A549 (cell line): ENCODE measurements at regions not wholly inside any gene's neighbourhood (a gene's known extent, or its start where the extent isn't known, plus 50 kb on each side); places are given as distances from the start of the nearest gene placed in this dataset.

Experiments used
- BHLHE40 ChIP-seq: IDR thresholded peaks from 2 replicates; pipeline ENCODE4 v1.6.1; 2012; ENCODE audit warnings: low read depth, low read length, inconsistent platforms
- HEYL ChIP-seq: fragments of 250-450 bp; sonication (Bioruptor Pico); IDR thresholded peaks from 2 replicates; pipeline ENCODE4 v1.8.0; 2021; ENCODE audit warnings: mild to moderate bottlenecking, moderate library complexity
- MYC ChIP-seq: IDR thresholded peaks from 2 replicates; pipeline ENCODE4 v1.6.1; 2012; ENCODE audit warnings: mild to moderate bottlenecking, inconsistent platforms, low read length, improper control_type of control experiment, borderline replicate concordance
- PHF8 ChIP-seq: fragments of 200-600 bp; sonication (generic); IDR thresholded peaks from 2 replicates; pipeline ENCODE4 v1.6.1; 2016; ENCODE audit warnings: low read depth, mild to moderate bottlenecking, antibody characterized with exemption, moderate library complexity, borderline replicate concordance
- POLR2A ChIP-seq: IDR thresholded peaks from 2 replicates; pipeline ENCODE4 v1.6.1; 2012; ENCODE audit warnings: mild to moderate bottlenecking, low read length
- ZFP36 ChIP-seq: fragments of 450-650 bp; IDR thresholded peaks from 2 replicates; pipeline ENCODE4 v1.6.1; 2014; ENCODE audit warnings: borderline replicate concordance; ENCODE audit not compliant: partially characterized antibody
- ZSCAN20 ChIP-seq: fragments of 250-450 bp; sonication (Bioruptor Pico); IDR thresholded peaks from 2 replicates; pipeline ENCODE4 v1.8.0; 2022; ENCODE audit warnings: mild to moderate bottlenecking, moderate library complexity
- TF ChIP-seq, protein P1 (sequence below): fragments of 200-600 bp; sonication (generic); IDR thresholded peaks from 2 replicates; pipeline ENCODE4 v1.6.1; 2016; ENCODE audit warnings: antibody characterized with exemption, mild to moderate bottlenecking, moderate library complexity
- TF ChIP-seq, protein P2 (sequence below): fragments of >200 bp; sonication (Bioruptor Twin); formaldehyde crosslinking; IDR thresholded peaks from 3 replicates; pipeline ENCODE4 v1.5.1; 2016
- TF ChIP-seq, protein P3 (sequence below): fragments of 150-350 bp; IDR thresholded peaks from 2 replicates; pipeline ENCODE4 v1.6.1; 2014; ENCODE audit warnings: low read depth, mild to moderate bottlenecking, low read length

DNA sequence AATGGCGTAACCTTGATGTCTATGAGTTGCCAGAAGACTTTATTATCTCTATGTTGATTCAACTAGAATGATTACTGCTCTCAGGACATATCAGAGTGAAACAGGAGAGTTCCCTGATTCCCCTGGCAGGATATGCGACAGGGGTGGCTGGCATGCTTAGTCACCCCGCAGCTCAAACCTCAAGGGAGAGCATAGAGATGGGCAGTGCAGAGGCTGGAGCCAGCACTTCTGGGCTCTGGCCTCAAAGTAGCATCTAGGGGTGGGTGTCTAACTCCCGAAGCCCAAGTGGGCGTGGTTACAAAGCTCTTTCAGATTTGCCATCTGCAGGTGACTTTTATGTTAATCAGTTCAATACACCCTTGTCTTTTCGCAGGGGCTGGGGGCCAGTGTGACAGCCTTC lies 391.6 kb downstream of the ADCYAP1 start:
- TF ChIP-seq, protein P1, sequence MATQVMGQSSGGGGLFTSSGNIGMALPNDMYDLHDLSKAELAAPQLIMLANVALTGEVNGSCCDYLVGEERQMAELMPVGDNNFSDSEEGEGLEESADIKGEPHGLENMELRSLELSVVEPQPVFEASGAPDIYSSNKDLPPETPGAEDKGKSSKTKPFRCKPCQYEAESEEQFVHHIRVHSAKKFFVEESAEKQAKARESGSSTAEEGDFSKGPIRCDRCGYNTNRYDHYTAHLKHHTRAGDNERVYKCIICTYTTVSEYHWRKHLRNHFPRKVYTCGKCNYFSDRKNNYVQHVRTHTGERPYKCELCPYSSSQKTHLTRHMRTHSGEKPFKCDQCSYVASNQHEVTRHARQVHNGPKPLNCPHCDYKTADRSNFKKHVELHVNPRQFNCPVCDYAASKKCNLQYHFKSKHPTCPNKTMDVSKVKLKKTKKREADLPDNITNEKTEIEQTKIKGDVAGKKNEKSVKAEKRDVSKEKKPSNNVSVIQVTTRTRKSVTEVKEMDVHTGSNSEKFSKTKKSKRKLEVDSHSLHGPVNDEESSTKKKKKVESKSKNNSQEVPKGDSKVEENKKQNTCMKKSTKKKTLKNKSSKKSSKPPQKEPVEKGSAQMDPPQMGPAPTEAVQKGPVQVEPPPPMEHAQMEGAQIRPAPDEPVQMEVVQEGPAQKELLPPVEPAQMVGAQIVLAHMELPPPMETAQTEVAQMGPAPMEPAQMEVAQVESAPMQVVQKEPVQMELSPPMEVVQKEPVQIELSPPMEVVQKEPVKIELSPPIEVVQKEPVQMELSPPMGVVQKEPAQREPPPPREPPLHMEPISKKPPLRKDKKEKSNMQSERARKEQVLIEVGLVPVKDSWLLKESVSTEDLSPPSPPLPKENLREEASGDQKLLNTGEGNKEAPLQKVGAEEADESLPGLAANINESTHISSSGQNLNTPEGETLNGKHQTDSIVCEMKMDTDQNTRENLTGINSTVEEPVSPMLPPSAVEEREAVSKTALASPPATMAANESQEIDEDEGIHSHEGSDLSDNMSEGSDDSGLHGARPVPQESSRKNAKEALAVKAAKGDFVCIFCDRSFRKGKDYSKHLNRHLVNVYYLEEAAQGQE = no peak
- TF ChIP-seq POLR2A (no peak), BHLHE40 (no peak), ZSCAN20 (no peak), ZFP36 (no peak), MYC (no peak), HEYL (CRISPR knock-in tag) (no peak), PHF8 (no peak)
- TF ChIP-seq, protein P2, sequence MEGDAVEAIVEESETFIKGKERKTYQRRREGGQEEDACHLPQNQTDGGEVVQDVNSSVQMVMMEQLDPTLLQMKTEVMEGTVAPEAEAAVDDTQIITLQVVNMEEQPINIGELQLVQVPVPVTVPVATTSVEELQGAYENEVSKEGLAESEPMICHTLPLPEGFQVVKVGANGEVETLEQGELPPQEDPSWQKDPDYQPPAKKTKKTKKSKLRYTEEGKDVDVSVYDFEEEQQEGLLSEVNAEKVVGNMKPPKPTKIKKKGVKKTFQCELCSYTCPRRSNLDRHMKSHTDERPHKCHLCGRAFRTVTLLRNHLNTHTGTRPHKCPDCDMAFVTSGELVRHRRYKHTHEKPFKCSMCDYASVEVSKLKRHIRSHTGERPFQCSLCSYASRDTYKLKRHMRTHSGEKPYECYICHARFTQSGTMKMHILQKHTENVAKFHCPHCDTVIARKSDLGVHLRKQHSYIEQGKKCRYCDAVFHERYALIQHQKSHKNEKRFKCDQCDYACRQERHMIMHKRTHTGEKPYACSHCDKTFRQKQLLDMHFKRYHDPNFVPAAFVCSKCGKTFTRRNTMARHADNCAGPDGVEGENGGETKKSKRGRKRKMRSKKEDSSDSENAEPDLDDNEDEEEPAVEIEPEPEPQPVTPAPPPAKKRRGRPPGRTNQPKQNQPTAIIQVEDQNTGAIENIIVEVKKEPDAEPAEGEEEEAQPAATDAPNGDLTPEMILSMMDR = no peak
- TF ChIP-seq, protein P3, sequence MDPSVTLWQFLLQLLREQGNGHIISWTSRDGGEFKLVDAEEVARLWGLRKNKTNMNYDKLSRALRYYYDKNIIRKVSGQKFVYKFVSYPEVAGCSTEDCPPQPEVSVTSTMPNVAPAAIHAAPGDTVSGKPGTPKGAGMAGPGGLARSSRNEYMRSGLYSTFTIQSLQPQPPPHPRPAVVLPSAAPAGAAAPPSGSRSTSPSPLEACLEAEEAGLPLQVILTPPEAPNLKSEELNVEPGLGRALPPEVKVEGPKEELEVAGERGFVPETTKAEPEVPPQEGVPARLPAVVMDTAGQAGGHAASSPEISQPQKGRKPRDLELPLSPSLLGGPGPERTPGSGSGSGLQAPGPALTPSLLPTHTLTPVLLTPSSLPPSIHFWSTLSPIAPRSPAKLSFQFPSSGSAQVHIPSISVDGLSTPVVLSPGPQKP = no peak
